Eye (tissue), 1 donor: ENCODE measurements at regions not wholly inside any gene's neighbourhood (a gene's known extent, or its start where the extent isn't known, plus 50 kb on each side); places are given as distances from the start of the nearest gene placed in this dataset.
"Not testable (repeated sequence)": the region's sequence is repeated elsewhere in the genome, so short reads cannot be mapped to it uniquely, and the experiment has no call there.

Source experiments
- DNase-seq: peaks from one replicate; pipeline ENCODE4 v3.0.0-alpha.2; 2015

- DNase-seq = no peak
These were observed 127.2 kb upstream of the PLSCR5 start for GRCh38 chr3:146732325-146732724.

GRCh38 chr3:146715170-146715569 is 110.0 kb upstream of the PLSCR5 start:
- DNase-seq = no peak

GRCh38 chr3:146712806-146713205 is 107.7 kb upstream of the PLSCR5 start:
- no peak for DNase-seq

GRCh38 chr3:146709969-146710368 is 104.8 kb upstream of the PLSCR5 start:
- no peak for DNase-seq

GRCh38 chr3:146705225-146705624 is 100.1 kb upstream of the PLSCR5 start:
- no peak for DNase-seq

GRCh38 chr3:146702237-146702636 is 97.1 kb upstream of the PLSCR5 start:
- no peak for DNase-seq

GRCh38 chr3:146701246-146701645 is 96.1 kb upstream of the PLSCR5 start:
- no peak for DNase-seq

- DNase-seq = not testable (repeated sequence)
These were observed 94.9 kb upstream of the PLSCR5 start for GRCh38 chr3:146700025-146700424.

GRCh38 chr3:146692254-146692653 is 87.1 kb upstream of the PLSCR5 start:
- no peak for DNase-seq

- DNase-seq = no peak
These were observed 80.1 kb upstream of the PLSCR5 start for GRCh38 chr3:146685050-146685814.

- DNase-seq = no peak
These were observed 77.0 kb upstream of the PLSCR5 start for GRCh38 chr3:146682171-146682570.

GRCh38 chr3:146680617-146681016 is 75.5 kb upstream of the PLSCR5 start:
- DNase-seq = no peak

- no peak for DNase-seq
These were observed 74.8 kb upstream of the PLSCR5 start for GRCh38 chr3:146679995-146680394.

GRCh38 chr3:146679191-146679590 is 74.0 kb upstream of the PLSCR5 start:
- no peak for DNase-seq

- no peak for DNase-seq
These were observed 67.8 kb upstream of the PLSCR5 start for GRCh38 chr3:146672941-146673340.

- DNase-seq = no peak
These were observed 59.3 kb upstream of the PLSCR5 start for GRCh38 chr3:146664403-146664802.

- no peak for DNase-seq
These were observed 53.7 kb upstream of the PLSCR5 start for GRCh38 chr3:146658841-146659240.

- no peak for DNase-seq
These were observed 50.3 kb upstream of the PLSCR5 start for GRCh38 chr3:146655333-146655996.
